ENCODE measurements at regions not wholly inside any gene's neighbourhood (a gene's known extent, or its start where the extent isn't known, plus 50 kb on each side); places are given as distances from the start of the nearest gene placed in this dataset.

DNA sequence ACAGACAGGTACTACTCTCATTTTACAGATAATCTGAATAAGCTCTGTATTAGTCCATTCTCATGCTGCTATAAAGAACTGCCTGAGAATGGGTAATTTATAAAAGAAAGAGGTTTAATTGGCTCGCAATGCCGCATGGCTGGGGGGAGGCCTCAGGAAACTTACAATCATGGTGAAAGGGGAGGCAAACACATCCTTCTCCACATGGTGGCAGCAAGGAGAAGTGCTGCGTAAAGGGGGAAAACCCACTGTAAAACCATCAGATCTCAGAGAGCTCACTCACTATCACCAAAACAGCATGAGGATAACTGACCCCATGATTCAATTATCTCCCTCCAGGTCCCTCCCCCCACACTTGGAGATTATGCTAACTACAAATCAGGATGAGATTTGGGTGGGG lies 254.4 kb downstream of the KCNE4 start:
- H3K27me3 ChIP-seq (ENCODE audit: control insufficient read depth, extremely low read depth, insufficient read depth, low read length), result no peaks in the 10 kb centered on the region
- H2AFZ ChIP-seq (ENCODE audit: control insufficient read depth, low read length), result no peak overlapping the region
- no peaks in the 10 kb centered on the region for H3K9me1 ChIP-seq (ENCODE audit: control insufficient read depth, extremely low read depth, insufficient read depth, low read length)
- dilution Hi-C loops (cut with MboI; ENCODE audit: extremely low pct_ligation_motif_present, low sequenced_read_pairs), result no loop called here
- H4K20me1 ChIP-seq (ENCODE audit: control insufficient read depth, extremely low read depth, insufficient read depth, low read length), result no peaks in the 10 kb centered on the region
- H3K79me2 ChIP-seq (ENCODE audit: control insufficient read depth, insufficient read depth, low read length), result no peaks in the 10 kb centered on the region
- FAIRE-seq, result no peak
- H3K36me3 ChIP-seq (ENCODE audit: control insufficient read depth in 2 of 2, extremely low read depth in 1 of 2, insufficient read depth in 2 of 2, low read length in 2 of 2), result no peaks in the 10 kb centered on the region
- H3K4me2 ChIP-seq (ENCODE audit: control insufficient read depth, extremely low read depth, insufficient read depth, low read depth, low read length), result no peak overlapping the region
- no peak overlapping the region for H3K4me3 ChIP-seq (ENCODE audit: control insufficient read depth in 2 of 3, extremely low read depth in 1 of 3, insufficient read depth in 2 of 3, low read depth in 1 of 3, low read length in 3 of 3)
- no peak overlapping the region for H3K9ac ChIP-seq (ENCODE audit: control insufficient read depth, extremely low read depth, insufficient read depth, low read length)
- no peak for DNase-seq (ENCODE audit: low read depth, low spot score)
- no peak for TF ChIP-seq EZH2 (IDR thresholded peaks at IDR 0.05; ENCODE audit: low read length)
- TF ChIP-seq, protein P1, sequence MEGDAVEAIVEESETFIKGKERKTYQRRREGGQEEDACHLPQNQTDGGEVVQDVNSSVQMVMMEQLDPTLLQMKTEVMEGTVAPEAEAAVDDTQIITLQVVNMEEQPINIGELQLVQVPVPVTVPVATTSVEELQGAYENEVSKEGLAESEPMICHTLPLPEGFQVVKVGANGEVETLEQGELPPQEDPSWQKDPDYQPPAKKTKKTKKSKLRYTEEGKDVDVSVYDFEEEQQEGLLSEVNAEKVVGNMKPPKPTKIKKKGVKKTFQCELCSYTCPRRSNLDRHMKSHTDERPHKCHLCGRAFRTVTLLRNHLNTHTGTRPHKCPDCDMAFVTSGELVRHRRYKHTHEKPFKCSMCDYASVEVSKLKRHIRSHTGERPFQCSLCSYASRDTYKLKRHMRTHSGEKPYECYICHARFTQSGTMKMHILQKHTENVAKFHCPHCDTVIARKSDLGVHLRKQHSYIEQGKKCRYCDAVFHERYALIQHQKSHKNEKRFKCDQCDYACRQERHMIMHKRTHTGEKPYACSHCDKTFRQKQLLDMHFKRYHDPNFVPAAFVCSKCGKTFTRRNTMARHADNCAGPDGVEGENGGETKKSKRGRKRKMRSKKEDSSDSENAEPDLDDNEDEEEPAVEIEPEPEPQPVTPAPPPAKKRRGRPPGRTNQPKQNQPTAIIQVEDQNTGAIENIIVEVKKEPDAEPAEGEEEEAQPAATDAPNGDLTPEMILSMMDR (optimal IDR thresholded peaks at IDR 0.05 in 1 of 3, IDR thresholded peaks at IDR 0.05 in 1 of 3, conservative IDR thresholded peaks at IDR 0.05 in 1 of 3; ENCODE audit: extremely low read depth in 1 of 3, insufficient read depth in 2 of 3, low read length in 3 of 3), result peak; percentile 20 to 48 (median 39)
- no peaks in the 10 kb centered on the region for H3K9me3 ChIP-seq (ENCODE audit: control insufficient read depth, low read depth, low read length)
- no peak overlapping the region for H3K27ac ChIP-seq (ENCODE audit: control insufficient read depth, insufficient read depth, low read length)
- H3K4me1 ChIP-seq (ENCODE audit: control insufficient read depth, extremely low read depth, insufficient read depth, low read length), result no peaks in the 10 kb centered on the region

DNA sequence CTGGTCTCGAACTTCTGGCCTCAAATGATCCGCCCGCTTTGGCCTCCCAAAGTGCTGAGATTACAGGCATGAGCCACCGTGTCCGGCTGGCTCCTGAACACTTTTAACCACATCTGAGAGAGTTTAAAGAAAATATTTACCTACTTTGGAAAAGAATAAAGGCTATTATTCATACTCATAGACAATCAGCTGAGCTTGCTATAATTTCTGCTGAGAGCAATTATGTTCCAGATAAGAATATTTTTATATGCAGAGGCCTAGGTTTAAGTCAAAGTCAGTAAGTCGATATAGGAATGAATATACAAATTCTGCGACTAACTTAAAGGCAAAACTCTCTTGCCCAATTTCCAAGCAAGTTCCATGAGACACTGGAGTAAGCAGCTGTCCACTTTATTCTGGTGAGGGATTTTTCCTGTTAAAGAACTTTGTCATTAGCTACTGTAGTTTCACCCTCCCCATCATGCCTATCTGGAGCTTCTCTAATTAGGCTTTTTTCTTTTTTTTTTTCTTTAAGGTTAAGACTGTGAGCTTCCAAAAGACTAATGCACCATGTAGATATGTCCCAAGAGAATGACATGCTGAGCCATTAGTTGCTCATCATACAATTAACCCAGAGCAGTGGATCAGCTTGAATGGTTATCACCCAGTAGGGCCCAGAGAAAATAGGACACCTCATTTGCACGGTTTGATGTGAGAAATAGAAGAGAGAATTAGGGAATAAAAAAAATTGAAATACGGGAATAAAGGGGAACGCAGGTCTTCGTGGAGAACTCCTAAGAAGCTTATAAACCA lies 260.1 kb downstream of the KCNE4 start:
- no peak overlapping the region for H3K4me2 ChIP-seq (ENCODE audit: control insufficient read depth, extremely low read depth, insufficient read depth, low read depth, low read length)
- H3K9me1 ChIP-seq (ENCODE audit: control insufficient read depth, extremely low read depth, insufficient read depth, low read length), result no peaks in the 10 kb centered on the region
- no peak for FAIRE-seq
- H3K36me3 ChIP-seq (ENCODE audit: control insufficient read depth in 2 of 2, extremely low read depth in 1 of 2, insufficient read depth in 2 of 2, low read length in 2 of 2), result no peaks in the 10 kb centered on the region
- TF ChIP-seq, protein P1 (optimal IDR thresholded peaks at IDR 0.05 in 1 of 3, IDR thresholded peaks at IDR 0.05 in 1 of 3, conservative IDR thresholded peaks at IDR 0.05 in 1 of 3; ENCODE audit: extremely low read depth in 1 of 3, insufficient read depth in 2 of 3, low read length in 3 of 3), result no peak
- no peak for TF ChIP-seq EZH2 (IDR thresholded peaks at IDR 0.05; ENCODE audit: low read length)
- dilution Hi-C loops (cut with MboI; ENCODE audit: extremely low pct_ligation_motif_present, low sequenced_read_pairs), result no loop called here
- H3K9ac ChIP-seq (ENCODE audit: control insufficient read depth, extremely low read depth, insufficient read depth, low read length), result no peak overlapping the region
- H3K9me3 ChIP-seq (ENCODE audit: control insufficient read depth, low read depth, low read length), result no peaks in the 10 kb centered on the region
- H3K27ac ChIP-seq (ENCODE audit: control insufficient read depth, insufficient read depth, low read length), result no peak overlapping the region
- no peaks in the 10 kb centered on the region for H3K79me2 ChIP-seq (ENCODE audit: control insufficient read depth, insufficient read depth, low read length)
- H2AFZ ChIP-seq (ENCODE audit: control insufficient read depth, low read length), result no peak overlapping the region
- no peak overlapping the region for H3K4me3 ChIP-seq (ENCODE audit: control insufficient read depth in 2 of 3, extremely low read depth in 1 of 3, insufficient read depth in 2 of 3, low read depth in 1 of 3, low read length in 3 of 3)
- no peak for DNase-seq (ENCODE audit: low read depth, low spot score)
- no peaks in the 10 kb centered on the region for H3K27me3 ChIP-seq (ENCODE audit: control insufficient read depth, extremely low read depth, insufficient read depth, low read length)
- no peaks in the 10 kb centered on the region for H3K4me1 ChIP-seq (ENCODE audit: control insufficient read depth, extremely low read depth, insufficient read depth, low read length)
- no peaks in the 10 kb centered on the region for H4K20me1 ChIP-seq (ENCODE audit: control insufficient read depth, extremely low read depth, insufficient read depth, low read length)

Measured in keratinocyte (primary cell).